ENCODE measurements at regions not wholly inside any gene's neighbourhood (a gene's known extent, or its start where the extent isn't known, plus 50 kb on each side); places are given as distances from the start of the nearest gene placed in this dataset.
"Not testable (repeated sequence)": the region's sequence is repeated elsewhere in the genome, so short reads cannot be mapped to it uniquely, and the experiment has no call there.

- no peak for DNase-seq (ENCODE audit: low read depth, low spot score)
- Histone ChIP-seq H3K36me3 (ENCODE audit: insufficient read depth, low read length) (no peaks in the 10 kb centered on the region), H3K9me3 (ENCODE audit: low read depth, low read length) (no peaks in the 10 kb centered on the region), H3K27ac (no peak overlapping the region), H3K9ac (ENCODE audit: insufficient read length) (no peak overlapping the region), H3K4me3 (no peak overlapping the region)
- TF ChIP-seq EZH2 (IDR thresholded peaks at IDR 0.05), result no peak
- no peak for TF ChIP-seq FOXP2 (optimal IDR thresholded peaks at IDR 0.05; ENCODE audit: control extremely low read depth, extremely low read length, insufficient read depth)
- TF ChIP-seq POLR2AphosphoS5 (IDR thresholded peaks at IDR 0.05; ENCODE audit: borderline replicate concordance, low read depth, low read length), result no peak
Measured at GRCh38 chr22:47613606-47614350, 851.3 kb downstream of the TBC1D22A start.

GRCh38 chr22:47613181-47613580, 850.7 kb downstream of the TBC1D22A start:
- H3K36me3 ChIP-seq (ENCODE audit: insufficient read depth, low read length); H3K27ac ChIP-seq; H3K4me3 ChIP-seq; DNase-seq (ENCODE audit: low read depth, low spot score); H3K9me3 ChIP-seq (ENCODE audit: low read depth, low read length); H3K9ac ChIP-seq (ENCODE audit: insufficient read length): not testable (repeated sequence)

GRCh38 chr22:47612311-47612910, 850.0 kb downstream of the TBC1D22A start:
- no peak overlapping the region for H3K27ac ChIP-seq
- no peak for TF ChIP-seq FOXP2 (optimal IDR thresholded peaks at IDR 0.05; ENCODE audit: control extremely low read depth, extremely low read length, insufficient read depth)
- TF ChIP-seq EZH2 (IDR thresholded peaks at IDR 0.05), result no peak
- no peak for TF ChIP-seq POLR2AphosphoS5 (IDR thresholded peaks at IDR 0.05; ENCODE audit: borderline replicate concordance, low read depth, low read length)
- H3K9ac ChIP-seq (ENCODE audit: insufficient read length), result no peak overlapping the region
- DNase-seq (ENCODE audit: low read depth, low spot score), result no peak
- H3K36me3 ChIP-seq (ENCODE audit: insufficient read depth, low read length), result no peaks in the 10 kb centered on the region
- H3K9me3 ChIP-seq (ENCODE audit: low read depth, low read length), result no peaks in the 10 kb centered on the region
- H3K4me3 ChIP-seq, result no peak overlapping the region

GRCh38 chr22:47610764-47611163, 848.3 kb downstream of the TBC1D22A start:
- no peaks in the 10 kb centered on the region for H3K9me3 ChIP-seq (ENCODE audit: low read depth, low read length)
- H3K27ac ChIP-seq, result no peak overlapping the region
- no peak for DNase-seq (ENCODE audit: low read depth, low spot score)
- H3K36me3 ChIP-seq (ENCODE audit: insufficient read depth, low read length), result no peaks in the 10 kb centered on the region
- H3K4me3 ChIP-seq, result no peak overlapping the region
- TF ChIP-seq POLR2AphosphoS5 (IDR thresholded peaks at IDR 0.05; ENCODE audit: borderline replicate concordance, low read depth, low read length) (no peak), FOXP2 (optimal IDR thresholded peaks at IDR 0.05; ENCODE audit: control extremely low read depth, extremely low read length, insufficient read depth) (no peak), EZH2 (IDR thresholded peaks at IDR 0.05) (no peak)
- no peak overlapping the region for H3K9ac ChIP-seq (ENCODE audit: insufficient read length)

GRCh38 chr22:47610281-47610680, 847.8 kb downstream of the TBC1D22A start:
- no peaks in the 10 kb centered on the region for H3K36me3 ChIP-seq (ENCODE audit: insufficient read depth, low read length)
- H3K9ac ChIP-seq (ENCODE audit: insufficient read length), result no peak overlapping the region
- H3K27ac ChIP-seq, result no peak overlapping the region
- DNase-seq (ENCODE audit: low read depth, low spot score), result no peak
- no peaks in the 10 kb centered on the region for H3K9me3 ChIP-seq (ENCODE audit: low read depth, low read length)
- TF ChIP-seq POLR2AphosphoS5 (IDR thresholded peaks at IDR 0.05; ENCODE audit: borderline replicate concordance, low read depth, low read length) (no peak), FOXP2 (optimal IDR thresholded peaks at IDR 0.05; ENCODE audit: control extremely low read depth, extremely low read length, insufficient read depth) (no peak)
- no peak overlapping the region for H3K4me3 ChIP-seq

DNA sequence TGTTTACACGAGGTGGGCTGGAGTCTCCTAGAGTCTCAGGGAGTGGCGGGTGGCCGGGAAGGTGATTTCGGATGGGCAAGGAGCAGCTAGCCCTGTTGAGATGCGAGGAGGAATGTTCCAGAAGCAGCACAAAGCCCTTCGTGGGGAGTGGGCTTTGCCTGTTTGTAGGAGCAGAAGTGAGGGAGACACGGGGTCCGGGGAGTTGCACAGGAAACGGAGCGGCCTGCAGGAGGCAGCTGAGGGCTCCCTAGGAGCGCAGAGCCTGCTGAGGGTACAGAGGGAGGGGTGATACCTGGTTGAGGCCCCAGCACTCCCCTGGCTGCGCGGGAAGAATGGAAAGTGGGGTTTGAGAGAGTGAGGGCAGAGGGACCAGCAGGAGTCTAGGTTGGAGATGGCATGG, 847.2 kb downstream of the TBC1D22A start:
- Histone ChIP-seq H3K36me3 (ENCODE audit: insufficient read depth, low read length) (no peaks in the 10 kb centered on the region), H3K4me3 (no peak overlapping the region), H3K9ac (ENCODE audit: insufficient read length) (no peak overlapping the region), H3K9me3 (ENCODE audit: low read depth, low read length) (no peaks in the 10 kb centered on the region), H3K27ac (no peak overlapping the region)
- DNase-seq (ENCODE audit: low read depth, low spot score), result no peak
- no peak for TF ChIP-seq EZH2 (IDR thresholded peaks at IDR 0.05)
- no peak for TF ChIP-seq FOXP2 (optimal IDR thresholded peaks at IDR 0.05; ENCODE audit: control extremely low read depth, extremely low read length, insufficient read depth)
- TF ChIP-seq POLR2AphosphoS5 (IDR thresholded peaks at IDR 0.05; ENCODE audit: borderline replicate concordance, low read depth, low read length), result no peak

- H3K9me3 ChIP-seq (ENCODE audit: low read depth, low read length), result no peaks in the 10 kb centered on the region
- H3K4me3 ChIP-seq, result no peak overlapping the region
- no peak overlapping the region for H3K9ac ChIP-seq (ENCODE audit: insufficient read length)
- no peak overlapping the region for H3K27ac ChIP-seq
- TF ChIP-seq EZH2 (IDR thresholded peaks at IDR 0.05) (no peak), POLR2AphosphoS5 (IDR thresholded peaks at IDR 0.05; ENCODE audit: borderline replicate concordance, low read depth, low read length) (no peak), FOXP2 (optimal IDR thresholded peaks at IDR 0.05; ENCODE audit: control extremely low read depth, extremely low read length, insufficient read depth) (no peak)
- no peaks in the 10 kb centered on the region for H3K36me3 ChIP-seq (ENCODE audit: insufficient read depth, low read length)
- no peak for DNase-seq (ENCODE audit: low read depth, low spot score)
Measured at GRCh38 chr22:47608421-47608820, 846.0 kb downstream of the TBC1D22A start.

DNA sequence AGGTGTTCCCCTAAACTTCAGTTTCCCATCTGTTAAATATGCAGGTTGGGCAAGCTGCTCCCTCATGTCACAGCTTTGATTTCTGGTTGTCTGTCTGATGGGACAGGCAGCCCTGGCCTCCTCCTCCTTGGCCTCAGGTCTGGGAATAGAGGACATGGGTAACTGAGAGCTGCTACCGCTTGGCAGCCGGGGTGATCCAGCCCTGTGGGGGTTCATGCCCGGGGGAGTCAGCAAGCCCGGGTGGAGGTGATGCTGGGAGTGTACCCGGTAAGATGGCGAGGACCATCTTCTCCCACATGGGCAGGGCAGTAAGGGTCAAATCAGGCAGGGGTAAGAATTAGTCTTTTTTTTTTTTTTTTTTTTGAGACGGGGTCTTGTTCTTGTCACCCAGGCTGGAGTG, 845.0 kb downstream of the TBC1D22A start:
- no peaks in the 10 kb centered on the region for H3K9me3 ChIP-seq (ENCODE audit: low read depth, low read length)
- TF ChIP-seq POLR2AphosphoS5 (IDR thresholded peaks at IDR 0.05; ENCODE audit: borderline replicate concordance, low read depth, low read length), result no peak
- no peak for TF ChIP-seq EZH2 (IDR thresholded peaks at IDR 0.05)
- TF ChIP-seq FOXP2 (optimal IDR thresholded peaks at IDR 0.05; ENCODE audit: control extremely low read depth, extremely low read length, insufficient read depth), result no peak
- H3K4me3 ChIP-seq, result no peak overlapping the region
- no peaks in the 10 kb centered on the region for H3K36me3 ChIP-seq (ENCODE audit: insufficient read depth, low read length)
- no peak for DNase-seq (ENCODE audit: low read depth, low spot score)
- no peak overlapping the region for H3K9ac ChIP-seq (ENCODE audit: insufficient read length)
- H3K27ac ChIP-seq, result no peak overlapping the region

- DNase-seq (ENCODE audit: low read depth, low spot score), result no peak
- H3K27ac ChIP-seq, result no peak overlapping the region
- H3K36me3 ChIP-seq (ENCODE audit: insufficient read depth, low read length), result no peaks in the 10 kb centered on the region
- TF ChIP-seq EZH2 (IDR thresholded peaks at IDR 0.05), result no peak
- no peak for TF ChIP-seq FOXP2 (optimal IDR thresholded peaks at IDR 0.05; ENCODE audit: control extremely low read depth, extremely low read length, insufficient read depth)
- TF ChIP-seq POLR2AphosphoS5 (IDR thresholded peaks at IDR 0.05; ENCODE audit: borderline replicate concordance, low read depth, low read length), result no peak
- no peaks in the 10 kb centered on the region for H3K9me3 ChIP-seq (ENCODE audit: low read depth, low read length)
- no peak overlapping the region for H3K4me3 ChIP-seq
- no peak overlapping the region for H3K9ac ChIP-seq (ENCODE audit: insufficient read length)
Measured at GRCh38 chr22:47606426-47606825, 844.0 kb downstream of the TBC1D22A start.
